RWPE2 (cell line): ENCODE measurements at regions not wholly inside any gene's neighbourhood (a gene's known extent, or its start where the extent isn't known, plus 50 kb on each side); places are given as distances from the start of the nearest gene placed in this dataset.
"Not testable (repeated sequence)": the region's sequence is repeated elsewhere in the genome, so short reads cannot be mapped to it uniquely, and the experiment has no call there.

ENCODE experiments used
- ATAC-seq: fragments of 200-7000 bp; cut with Tn5 transposase; 3 replicates; pipeline ENCODE4 v1.9.1; 2021; ENCODE audit warnings: low read depth
- DNase-seq: peaks from one replicate; pipeline ENCODE4 v3.0.0-alpha.2; 2020; ENCODE audit warnings: low spot score
- H3K27ac ChIP-seq: fragments of 450-650 bp; 2 replicates; pipeline ENCODE4 v1.5.1; 2017; ENCODE audit warnings: mild to moderate bottlenecking; ENCODE audit not compliant: poor library complexity, severe bottlenecking
- H3K27me3 ChIP-seq: fragments of 250-450 bp; sonication (Bioruptor Pico); 2 replicates; pipeline ENCODE4 v1.5.1; 2021; ENCODE audit warnings: mild to moderate bottlenecking, moderate library complexity; ENCODE audit not compliant: insufficient read depth, poor library complexity, severe bottlenecking
- H3K36me3 ChIP-seq: fragments of 250-450 bp; sonication (Bioruptor Pico); 2 replicates; pipeline ENCODE4 v1.5.1; 2020; ENCODE audit warnings: low read depth, mild to moderate bottlenecking, moderate library complexity
- H3K4me1 ChIP-seq: fragments of 250-450 bp; sonication (Bioruptor Pico); 2 replicates; pipeline ENCODE4 v1.5.1; 2021; ENCODE audit warnings: mild to moderate bottlenecking, moderate library complexity; ENCODE audit not compliant: insufficient read depth, poor library complexity, severe bottlenecking
- H3K4me3 ChIP-seq: fragments of 250-450 bp; sonication (Bioruptor Pico); 2 replicates; pipeline ENCODE4 v1.5.1; 2021; ENCODE audit warnings: mild to moderate bottlenecking, moderate library complexity; ENCODE audit not compliant: severe bottlenecking
- H3K9me3 ChIP-seq: fragments of 250-450 bp; sonication (Bioruptor Pico); 2 replicates; pipeline ENCODE4 v1.5.1; 2021; ENCODE audit warnings: mild to moderate bottlenecking, moderate library complexity; ENCODE audit not compliant: severe bottlenecking
- CTCF ChIP-seq: fragments of 450-650 bp; IDR thresholded peaks from one replicate; pipeline ENCODE4 v1.5.1; 2017; ENCODE audit warnings: mild to moderate bottlenecking, moderate library complexity; ENCODE audit not compliant: poor library complexity, severe bottlenecking

GRCh38 chr16:47979164-47979520, 176.7 kb downstream of the ABCC12 start:
- H3K4me1 ChIP-seq, result no peaks in the 10 kb centered on the region
- no peak for TF ChIP-seq CTCF
- no peak overlapping the region for H3K4me3 ChIP-seq
- ATAC-seq, result no peak
- H3K9me3 ChIP-seq, result no peaks in the 10 kb centered on the region
- no peaks in the 10 kb centered on the region for H3K27me3 ChIP-seq
- H3K36me3 ChIP-seq, result no peaks in the 10 kb centered on the region
- DNase-seq, result no peak
- H3K27ac ChIP-seq, result no peak overlapping the region

- DNase-seq, result no peak
- no peak for TF ChIP-seq CTCF
- Histone ChIP-seq H3K36me3 (no peaks in the 10 kb centered on the region), H3K27ac (no peak overlapping the region), H3K27me3 (no peaks in the 10 kb centered on the region), H3K4me3 (no peak overlapping the region), H3K4me1 (no peaks in the 10 kb centered on the region), H3K9me3 (no peaks in the 10 kb centered on the region)
- ATAC-seq, result no peak
These were observed 177.2 kb downstream of the ABCC12 start for GRCh38 chr16:47978491-47979163.

GRCh38 chr16:47977802-47978201, 178.0 kb downstream of the ABCC12 start:
- no peaks in the 10 kb centered on the region for H3K9me3 ChIP-seq
- H3K27ac ChIP-seq, result no peak overlapping the region
- no peaks in the 10 kb centered on the region for H3K4me1 ChIP-seq
- TF ChIP-seq CTCF, result no peak
- H3K4me3 ChIP-seq, result no peak overlapping the region
- no peaks in the 10 kb centered on the region for H3K27me3 ChIP-seq
- DNase-seq (no peak), ATAC-seq (no peak)
- H3K36me3 ChIP-seq, result no peaks in the 10 kb centered on the region

- no peak for TF ChIP-seq CTCF
- no peak for DNase-seq
- Histone ChIP-seq H3K36me3 (no peaks in the 10 kb centered on the region), H3K9me3 (no peaks in the 10 kb centered on the region), H3K27me3 (no peaks in the 10 kb centered on the region), H3K4me3 (no peak overlapping the region), H3K27ac (no peak overlapping the region), H3K4me1 (no peaks in the 10 kb centered on the region)
- no peak for ATAC-seq
These were observed 179.1 kb downstream of the ABCC12 start for GRCh38 chr16:47976636-47977210.

GRCh38 chr16:47974971-47975370, 180.8 kb downstream of the ABCC12 start:
- H3K27ac ChIP-seq, H3K4me3 ChIP-seq, DNase-seq, H3K27me3 ChIP-seq, H3K4me1 ChIP-seq, H3K9me3 ChIP-seq, ATAC-seq, H3K36me3 ChIP-seq: not testable (repeated sequence)
